Mucosa of descending colon (tissue), 3 donors: ENCODE measurements at regions not wholly inside any gene's neighbourhood (a gene's known extent, or its start where the extent isn't known, plus 50 kb on each side); places are given as distances from the start of the nearest gene placed in this dataset.

ENCODE experiments used
- ATAC-seq: fragments of 200-7000 bp; cut with Tn5 transposase; one replicate; pipeline ENCODE4 v1.9.1; 2020; ENCODE audit warnings: mild to moderate bottlenecking, moderate library complexity
- DNase-seq, 3 donors: peaks; one replicate each; pipeline ENCODE4 v3.0.0-alpha.2; 2020
- H3K36me3 ChIP-seq: fragments of 200-600 bp; one replicate; pipeline ENCODE4 v1.8.0; 2021; ENCODE audit warnings: low read depth, mild to moderate bottlenecking
- H3K4me1 ChIP-seq: fragments of 200-600 bp; one replicate; pipeline ENCODE4 v1.8.0; 2021; ENCODE audit warnings: low read depth, mild to moderate bottlenecking
- H3K4me3 ChIP-seq: fragments of 200-600 bp; one replicate; pipeline ENCODE4 v1.8.0; 2021; ENCODE audit warnings: mild to moderate bottlenecking
- H3K9me3 ChIP-seq: fragments of 200-600 bp; one replicate; pipeline ENCODE4 v1.8.0; 2021; ENCODE audit warnings: mild to moderate bottlenecking
- intact Hi-C, 2 donors: fragments of 100-400 bp; cut with DNase I in 1 of 2; cut with micrococcal nuclease in 1 of 2; formaldehyde crosslinking; loops; one replicate each; pipeline versions ENCODE4 v1.11.0 to v1.11.1; 2022; cut with DNase I, micrococcal nuclease
- TF ChIP-seq, protein P1 (sequence below): fragments of 200-600 bp; IDR thresholded peaks from one replicate; pipeline ENCODE4 v1.8.0; 2022; ENCODE audit warnings: antibody characterized with exemption, mild to moderate bottlenecking
- donor health status: DM: no; HTN: no; CAD: no; lungs with moderate emphysema.
- donor health status: DM: no; HTN: no; CAD: no.
- donor health status: DM: no; HTN: yes; CAD: no.

DNA sequence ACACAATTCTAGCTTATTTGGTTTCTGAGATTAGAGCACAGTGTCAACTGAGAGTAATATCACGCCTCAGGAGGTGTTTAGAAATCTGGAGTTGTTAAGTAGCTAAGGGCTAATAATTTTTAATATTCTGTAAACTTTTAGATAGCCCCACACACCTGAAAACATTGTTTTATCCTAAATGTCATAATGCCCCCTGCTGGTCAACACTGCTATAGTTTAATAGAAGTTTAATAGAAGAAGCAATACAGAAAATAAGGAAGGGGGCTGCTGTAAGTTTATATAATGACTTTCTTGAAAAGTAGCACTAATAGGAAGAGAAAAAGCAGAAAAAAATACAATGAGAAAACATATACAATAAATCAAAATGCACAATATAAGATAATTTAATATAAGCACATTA is 516.4 kb upstream of the PCDH11Y start:
- no peaks in the 10 kb centered on the region for H3K9me3 ChIP-seq
- ATAC-seq (no peak), DNase-seq (peak in 1 of 3 donors; percentile 1)
- no peak overlapping the region for H3K4me3 ChIP-seq
- TF ChIP-seq, protein P1, sequence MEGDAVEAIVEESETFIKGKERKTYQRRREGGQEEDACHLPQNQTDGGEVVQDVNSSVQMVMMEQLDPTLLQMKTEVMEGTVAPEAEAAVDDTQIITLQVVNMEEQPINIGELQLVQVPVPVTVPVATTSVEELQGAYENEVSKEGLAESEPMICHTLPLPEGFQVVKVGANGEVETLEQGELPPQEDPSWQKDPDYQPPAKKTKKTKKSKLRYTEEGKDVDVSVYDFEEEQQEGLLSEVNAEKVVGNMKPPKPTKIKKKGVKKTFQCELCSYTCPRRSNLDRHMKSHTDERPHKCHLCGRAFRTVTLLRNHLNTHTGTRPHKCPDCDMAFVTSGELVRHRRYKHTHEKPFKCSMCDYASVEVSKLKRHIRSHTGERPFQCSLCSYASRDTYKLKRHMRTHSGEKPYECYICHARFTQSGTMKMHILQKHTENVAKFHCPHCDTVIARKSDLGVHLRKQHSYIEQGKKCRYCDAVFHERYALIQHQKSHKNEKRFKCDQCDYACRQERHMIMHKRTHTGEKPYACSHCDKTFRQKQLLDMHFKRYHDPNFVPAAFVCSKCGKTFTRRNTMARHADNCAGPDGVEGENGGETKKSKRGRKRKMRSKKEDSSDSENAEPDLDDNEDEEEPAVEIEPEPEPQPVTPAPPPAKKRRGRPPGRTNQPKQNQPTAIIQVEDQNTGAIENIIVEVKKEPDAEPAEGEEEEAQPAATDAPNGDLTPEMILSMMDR = no peak
- intact Hi-C loops = no loop called here
- no peaks in the 10 kb centered on the region for H3K36me3 ChIP-seq
- no peaks in the 10 kb centered on the region for H3K4me1 ChIP-seq
